Activated T-cell treated with anti-CD3 and anti-CD28 coated beads for 48 hours (primary cell): ENCODE measurements at regions not wholly inside any gene's neighbourhood (a gene's known extent, or its start where the extent isn't known, plus 50 kb on each side); places are given as distances from the start of the nearest gene placed in this dataset.

Source experiments
- DNase-seq: peaks from one replicate; pipeline ENCODE4 v3.0.0-alpha.2; 2020; ENCODE audit warnings: low read depth

GRCh38 chr4:152021788-152022438, 261.1 kb upstream of the GATB start:
- no peak for DNase-seq

GRCh38 chr4:152020073-152020472, 259.3 kb upstream of the GATB start:
- no peak for DNase-seq

GRCh38 chr4:152016303-152016620, 255.5 kb upstream of the GATB start:
- DNase-seq = no peak

- DNase-seq = no peak
Observed at GRCh38 chr4:152015597-152016302, 254.9 kb upstream of the GATB start.

GRCh38 chr4:152014280-152014679, 253.5 kb upstream of the GATB start:
- DNase-seq = peak; percentile 4

- DNase-seq = no peak
Observed at GRCh38 chr4:152011469-152011868, 250.7 kb upstream of the GATB start.

- no peak for DNase-seq
Observed at GRCh38 chr4:152010710-152011079, 249.9 kb upstream of the GATB start.

GRCh38 chr4:152009983-152010709, 249.3 kb upstream of the GATB start:
- DNase-seq = no peak

GRCh38 chr4:152009031-152009670, 248.3 kb upstream of the GATB start:
- DNase-seq = no peak

GRCh38 chr4:152007111-152007510, 246.3 kb upstream of the GATB start:
- no peak for DNase-seq

- no peak for DNase-seq
Observed at GRCh38 chr4:152004801-152005200, 244.0 kb upstream of the GATB start.

GRCh38 chr4:152000518-152000917, 239.7 kb upstream of the GATB start:
- DNase-seq = no peak

- DNase-seq = no peak
Observed at GRCh38 chr4:151998723-151999122, 237.9 kb upstream of the GATB start.

GRCh38 chr4:151997461-151997860, 236.7 kb upstream of the GATB start:
- DNase-seq = no peak

- no peak for DNase-seq
Observed at GRCh38 chr4:151994429-151994828, 233.6 kb upstream of the GATB start.

GRCh38 chr4:151993521-151993920, 232.7 kb upstream of the GATB start:
- no peak for DNase-seq

- no peak for DNase-seq
Observed at GRCh38 chr4:151992332-151993154, 231.7 kb upstream of the GATB start.

- no peak for DNase-seq
Observed at GRCh38 chr4:151991884-151992167, 231.0 kb upstream of the GATB start.

GRCh38 chr4:151991001-151991883, 230.4 kb upstream of the GATB start:
- no peak for DNase-seq

GRCh38 chr4:151990201-151990600, 229.4 kb upstream of the GATB start:
- DNase-seq = no peak

GRCh38 chr4:151988591-151988990, 227.8 kb upstream of the GATB start:
- no peak for DNase-seq
